ENCODE measurements at regions not wholly inside any gene's neighbourhood (a gene's known extent, or its start where the extent isn't known, plus 50 kb on each side); places are given as distances from the start of the nearest gene placed in this dataset.

DNA sequence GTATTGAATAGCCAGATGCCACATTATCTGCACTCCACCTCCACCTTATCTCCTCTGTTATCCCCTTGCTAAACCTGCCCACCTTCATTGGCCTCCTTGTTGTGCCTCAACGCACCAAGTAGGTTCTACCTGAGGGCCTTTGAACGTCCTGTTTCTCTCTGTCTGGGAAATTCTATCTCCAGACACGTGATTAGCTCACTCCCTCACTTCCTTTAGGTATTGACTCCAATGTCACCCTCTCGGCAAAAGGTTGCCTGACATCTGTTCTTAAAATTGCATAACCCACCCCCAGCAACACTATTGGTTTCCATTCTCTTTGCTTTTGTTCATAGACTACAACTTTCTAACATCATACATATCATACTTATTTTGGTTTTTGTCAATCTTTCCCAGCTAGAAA lies 56.5 kb upstream of the MEDAG start:
- no peak overlapping the region for H3K27ac ChIP-seq
- peaks cover 0 to 8% (median 0%) of the 10 kb centered on the region in 4 donors for H3K4me1 ChIP-seq
- intact Hi-C loops (cut with DNase I): no loop called here
- no peaks in the 10 kb centered on the region for H3K36me3 ChIP-seq
- H3K4me3 ChIP-seq: no peak overlapping the region
- no peaks in the 10 kb centered on the region for H3K27me3 ChIP-seq
- 84 to 85% methylated on average over 4 of the region's 4 CpGs for WGBS, 2 donors
- H3K9me3 ChIP-seq: no peaks in the 10 kb centered on the region
- TF ChIP-seq, protein P1, sequence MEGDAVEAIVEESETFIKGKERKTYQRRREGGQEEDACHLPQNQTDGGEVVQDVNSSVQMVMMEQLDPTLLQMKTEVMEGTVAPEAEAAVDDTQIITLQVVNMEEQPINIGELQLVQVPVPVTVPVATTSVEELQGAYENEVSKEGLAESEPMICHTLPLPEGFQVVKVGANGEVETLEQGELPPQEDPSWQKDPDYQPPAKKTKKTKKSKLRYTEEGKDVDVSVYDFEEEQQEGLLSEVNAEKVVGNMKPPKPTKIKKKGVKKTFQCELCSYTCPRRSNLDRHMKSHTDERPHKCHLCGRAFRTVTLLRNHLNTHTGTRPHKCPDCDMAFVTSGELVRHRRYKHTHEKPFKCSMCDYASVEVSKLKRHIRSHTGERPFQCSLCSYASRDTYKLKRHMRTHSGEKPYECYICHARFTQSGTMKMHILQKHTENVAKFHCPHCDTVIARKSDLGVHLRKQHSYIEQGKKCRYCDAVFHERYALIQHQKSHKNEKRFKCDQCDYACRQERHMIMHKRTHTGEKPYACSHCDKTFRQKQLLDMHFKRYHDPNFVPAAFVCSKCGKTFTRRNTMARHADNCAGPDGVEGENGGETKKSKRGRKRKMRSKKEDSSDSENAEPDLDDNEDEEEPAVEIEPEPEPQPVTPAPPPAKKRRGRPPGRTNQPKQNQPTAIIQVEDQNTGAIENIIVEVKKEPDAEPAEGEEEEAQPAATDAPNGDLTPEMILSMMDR (IDR thresholded peaks at IDR 0.05): no peak
- TF ChIP-seq EP300 (IDR thresholded peaks at IDR 0.05) (no peak), POLR2A (IDR thresholded peaks at IDR 0.05) (no peak), POLR2AphosphoS5 (IDR thresholded peaks at IDR 0.05) (no peak)
- no peak for DNase-seq

DNA sequence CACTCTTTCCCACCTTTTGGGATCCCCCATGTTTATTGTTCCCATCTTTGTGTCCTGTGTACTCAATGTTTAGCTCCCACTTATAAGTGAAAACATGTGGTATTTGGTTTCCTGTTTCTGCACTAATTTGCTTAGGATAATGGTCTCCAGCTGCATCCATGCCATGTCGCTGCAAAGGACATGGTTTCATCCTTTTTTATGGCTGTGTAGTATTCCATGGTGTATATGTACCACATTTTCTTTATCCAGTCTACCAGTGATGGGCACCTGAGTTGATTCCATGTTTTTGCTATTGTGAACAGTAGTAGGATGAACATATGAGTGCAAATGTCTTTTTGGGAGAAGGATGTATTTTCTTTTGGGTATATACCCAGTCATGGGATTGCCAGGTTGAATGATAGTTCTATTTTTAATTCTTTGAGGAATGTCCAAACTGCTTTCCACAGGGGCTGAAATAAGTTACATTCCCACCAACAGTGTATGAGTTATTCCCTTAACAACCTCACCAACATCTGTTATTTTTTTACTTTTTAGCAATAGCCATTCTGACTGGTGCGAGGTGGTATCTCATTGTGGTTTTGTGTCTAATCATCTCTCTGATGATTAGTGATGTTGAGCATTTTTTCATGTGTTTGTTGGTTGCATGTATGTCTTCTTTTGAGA lies 55.7 kb upstream of the MEDAG start:
- intact Hi-C loops (cut with DNase I): no loop called here
- no peak for TF ChIP-seq POLR2AphosphoS5 (IDR thresholded peaks at IDR 0.05)
- no peak for TF ChIP-seq POLR2A (IDR thresholded peaks at IDR 0.05)
- TF ChIP-seq, protein P1 (IDR thresholded peaks at IDR 0.05): no peak
- TF ChIP-seq EP300 (IDR thresholded peaks at IDR 0.05): no peak
- 90 to 93% methylated on average over 2 of the region's 2 CpGs for WGBS, 2 donors
- Histone ChIP-seq H3K9me3 (no peaks in the 10 kb centered on the region), H3K27ac (no peak overlapping the region), H3K4me3 (no peak overlapping the region), H3K4me1 (peaks cover 0 to 8% (median 0%) of the 10 kb centered on the region in 4 donors), H3K36me3 (no peaks in the 10 kb centered on the region), H3K27me3 (no peaks in the 10 kb centered on the region)
- DNase-seq: no peak

DNA sequence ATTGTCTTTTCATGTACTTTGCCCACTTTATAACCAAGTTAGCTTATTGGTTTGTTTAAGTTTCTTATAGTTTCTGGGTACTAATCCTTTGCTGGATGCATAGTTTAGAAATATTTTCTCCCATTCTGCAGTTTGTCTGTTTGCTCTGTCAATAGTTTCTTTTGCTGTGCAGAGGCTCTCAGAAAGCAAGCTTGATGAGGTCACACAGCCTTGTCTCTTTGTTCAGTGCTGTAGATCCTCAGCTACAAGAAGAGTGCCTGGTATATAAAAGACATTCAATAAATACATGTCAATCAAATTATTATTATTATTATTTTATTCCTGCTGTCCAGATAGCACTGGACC lies 55.2 kb upstream of the MEDAG start:
- H3K4me3 ChIP-seq: no peak overlapping the region
- H3K27me3 ChIP-seq: no peaks in the 10 kb centered on the region
- intact Hi-C loops (cut with DNase I): no loop called here
- H3K27ac ChIP-seq: no peak overlapping the region
- H3K4me1 ChIP-seq: peaks cover 0 to 8% (median 0%) of the 10 kb centered on the region in 4 donors
- TF ChIP-seq, protein P1 (IDR thresholded peaks at IDR 0.05): no peak
- TF ChIP-seq POLR2AphosphoS5 (IDR thresholded peaks at IDR 0.05) (no peak), POLR2A (IDR thresholded peaks at IDR 0.05) (no peak), EP300 (IDR thresholded peaks at IDR 0.05) (no peak)
- no peaks in the 10 kb centered on the region for H3K36me3 ChIP-seq
- no peaks in the 10 kb centered on the region for H3K9me3 ChIP-seq
- DNase-seq: no peak

DNA sequence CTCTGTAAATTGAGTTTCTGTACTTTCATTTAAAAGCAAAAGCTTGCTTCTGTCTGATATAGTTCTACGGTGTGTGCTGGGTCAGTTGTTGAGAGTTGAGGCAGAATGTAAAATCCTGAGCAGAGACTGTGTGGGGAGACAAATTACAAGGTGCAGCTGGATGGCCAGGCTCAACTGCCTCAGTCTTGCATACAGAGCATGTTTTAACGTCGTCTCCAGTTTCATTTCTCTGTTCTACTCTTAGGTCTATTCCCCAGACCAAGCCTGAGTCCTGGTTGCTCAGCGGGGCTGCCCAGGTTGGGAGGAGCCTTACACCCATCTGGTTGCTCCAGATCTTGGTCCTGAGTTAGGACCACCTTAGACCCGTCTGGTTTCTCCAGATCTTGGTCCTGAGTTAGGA lies 54.4 kb upstream of the MEDAG start:
- no peaks in the 10 kb centered on the region for H3K36me3 ChIP-seq
- 70 to 90% methylated on average over 5 of the region's 5 CpGs for WGBS, 2 donors
- no peaks in the 10 kb centered on the region for H3K9me3 ChIP-seq
- DNase-seq: no peak
- intact Hi-C loops (cut with DNase I): no loop called here
- no peak for TF ChIP-seq POLR2A (IDR thresholded peaks at IDR 0.05)
- no peak for TF ChIP-seq POLR2AphosphoS5 (IDR thresholded peaks at IDR 0.05)
- TF ChIP-seq, protein P1 (IDR thresholded peaks at IDR 0.05): no peak
- TF ChIP-seq EP300 (IDR thresholded peaks at IDR 0.05): no peak
- no peaks in the 10 kb centered on the region for H3K27me3 ChIP-seq
- no peak overlapping the region for H3K27ac ChIP-seq
- H3K4me1 ChIP-seq: peaks cover 0 to 8% (median 0%) of the 10 kb centered on the region in 4 donors
- no peak overlapping the region for H3K4me3 ChIP-seq

DNA sequence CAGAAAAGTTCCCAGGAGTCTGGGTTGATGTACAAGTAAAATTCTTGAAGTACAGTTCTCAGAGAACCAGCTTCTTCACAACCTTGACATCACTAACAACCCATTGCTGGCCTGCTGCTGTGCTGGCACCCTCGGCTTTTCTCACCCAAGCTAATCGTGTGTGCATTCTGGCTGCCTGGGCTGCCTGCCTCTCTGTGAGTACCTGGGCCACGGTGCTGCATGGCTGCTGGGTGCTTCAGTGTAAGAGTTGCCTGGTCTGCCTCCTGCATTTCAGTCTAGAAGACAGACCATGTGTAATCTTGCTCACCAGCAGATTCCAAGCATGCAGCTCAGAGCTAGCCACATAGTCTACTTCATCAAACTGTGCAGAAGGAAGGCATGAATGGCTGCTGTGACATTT lies 50.5 kb upstream of the MEDAG start:
- intact Hi-C loops (cut with DNase I): no loop called here
- no peak for DNase-seq
- H3K36me3 ChIP-seq: no peaks in the 10 kb centered on the region
- H3K9me3 ChIP-seq: no peaks in the 10 kb centered on the region
- H3K27me3 ChIP-seq: no peaks in the 10 kb centered on the region
- no peak overlapping the region for H3K27ac ChIP-seq
- TF ChIP-seq POLR2A (IDR thresholded peaks at IDR 0.05) (no peak), EP300 (IDR thresholded peaks at IDR 0.05) (no peak), POLR2AphosphoS5 (IDR thresholded peaks at IDR 0.05) (no peak)
- TF ChIP-seq, protein P1 (IDR thresholded peaks at IDR 0.05): no peak
- no peak overlapping the region for H3K4me3 ChIP-seq
- peaks cover 0 to 9% (median 7%) of the 10 kb centered on the region in 4 donors for H3K4me1 ChIP-seq
- WGBS, 2 donors: 89 to 95% methylated on average over 3 of the region's 3 CpGs

Measured in sigmoid colon (tissue), 6 donors.